ENCODE measurements at regions not wholly inside any gene's neighbourhood (a gene's known extent, or its start where the extent isn't known, plus 50 kb on each side); places are given as distances from the start of the nearest gene placed in this dataset.

DNA sequence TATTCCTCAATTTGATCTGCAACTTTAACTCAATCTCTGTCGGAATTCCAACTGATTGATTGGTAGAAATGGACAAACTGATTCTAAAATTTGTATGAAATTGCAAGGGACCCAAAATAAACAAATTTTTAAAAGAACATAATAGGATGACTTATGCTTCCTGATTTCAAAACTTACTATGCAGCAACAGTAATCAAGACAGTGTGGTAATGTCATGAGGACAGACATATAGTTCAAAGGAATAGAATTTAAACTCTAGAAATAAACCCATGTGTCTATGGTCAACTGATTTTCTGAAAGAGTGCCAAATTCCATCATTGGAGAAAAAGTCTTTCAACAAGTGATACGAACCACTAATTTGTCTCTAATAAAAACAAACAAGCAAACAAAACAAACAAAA is 1320.1 kb upstream of the GJE1 start:
- TF ChIP-seq, protein P1, sequence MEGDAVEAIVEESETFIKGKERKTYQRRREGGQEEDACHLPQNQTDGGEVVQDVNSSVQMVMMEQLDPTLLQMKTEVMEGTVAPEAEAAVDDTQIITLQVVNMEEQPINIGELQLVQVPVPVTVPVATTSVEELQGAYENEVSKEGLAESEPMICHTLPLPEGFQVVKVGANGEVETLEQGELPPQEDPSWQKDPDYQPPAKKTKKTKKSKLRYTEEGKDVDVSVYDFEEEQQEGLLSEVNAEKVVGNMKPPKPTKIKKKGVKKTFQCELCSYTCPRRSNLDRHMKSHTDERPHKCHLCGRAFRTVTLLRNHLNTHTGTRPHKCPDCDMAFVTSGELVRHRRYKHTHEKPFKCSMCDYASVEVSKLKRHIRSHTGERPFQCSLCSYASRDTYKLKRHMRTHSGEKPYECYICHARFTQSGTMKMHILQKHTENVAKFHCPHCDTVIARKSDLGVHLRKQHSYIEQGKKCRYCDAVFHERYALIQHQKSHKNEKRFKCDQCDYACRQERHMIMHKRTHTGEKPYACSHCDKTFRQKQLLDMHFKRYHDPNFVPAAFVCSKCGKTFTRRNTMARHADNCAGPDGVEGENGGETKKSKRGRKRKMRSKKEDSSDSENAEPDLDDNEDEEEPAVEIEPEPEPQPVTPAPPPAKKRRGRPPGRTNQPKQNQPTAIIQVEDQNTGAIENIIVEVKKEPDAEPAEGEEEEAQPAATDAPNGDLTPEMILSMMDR (IDR thresholded peaks at IDR 0.05; ENCODE audit: control extremely low read depth, extremely low read depth, low read depth, missing control alignments): no peak
- DNase-seq (ENCODE audit: extremely low spot score): no peak
- ChIA-PET CTCF (interaction anchor here (1.2 kb wide), 1 partner anchor 46 kb away, joined by 3 read pairs; no protein-coding TSS in a partner anchor), POLR2A (no interaction called here)

DNA sequence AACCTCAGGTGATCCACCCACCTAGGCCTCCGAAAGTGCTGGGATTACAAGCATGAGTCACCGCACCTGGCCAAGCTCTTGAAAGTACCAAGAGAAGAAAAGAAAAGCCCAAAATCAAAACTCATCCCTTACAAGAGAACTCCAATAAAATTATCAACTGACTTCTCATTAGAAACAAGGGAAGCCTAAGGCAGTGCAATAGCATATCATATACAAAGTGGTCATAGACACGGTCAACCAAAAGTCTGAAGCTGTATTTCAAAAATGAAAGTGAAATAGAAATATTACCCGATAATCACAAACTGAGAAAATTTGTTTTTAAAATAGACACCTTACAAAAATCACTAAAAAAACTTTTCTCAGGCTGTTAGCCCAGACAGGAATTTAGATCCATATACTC is 1321.1 kb upstream of the GJE1 start:
- TF ChIP-seq, protein P1 (IDR thresholded peaks at IDR 0.05; ENCODE audit: control extremely low read depth, extremely low read depth, low read depth, missing control alignments): no peak
- POLR2A ChIA-PET: no interaction called here
- DNase-seq (ENCODE audit: extremely low spot score): no peak
- CTCF ChIA-PET: no interaction called here

DNA sequence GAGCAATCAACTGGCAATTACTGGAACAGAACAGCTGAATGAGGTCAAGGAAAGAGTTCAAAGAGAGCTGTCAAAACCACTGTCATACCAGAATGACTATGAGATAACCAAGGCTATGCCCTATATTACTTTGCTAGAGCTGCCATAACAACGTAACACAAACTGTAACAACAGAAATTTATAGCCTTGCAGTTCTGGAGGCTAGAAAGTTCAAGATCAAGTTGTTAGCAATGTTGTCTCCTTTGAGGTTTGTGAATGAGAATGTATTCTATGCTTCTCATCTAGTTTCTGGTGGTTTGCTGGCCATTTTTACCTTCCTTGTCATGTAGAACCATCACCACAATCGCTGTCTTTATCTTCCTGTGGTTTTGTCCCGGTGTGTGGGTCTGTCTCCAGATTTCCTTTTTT is 1323.0 kb upstream of the GJE1 start:
- peak; percentile 11 for DNase-seq (ENCODE audit: extremely low spot score)
- ChIA-PET CTCF (no interaction called here), POLR2A (no interaction called here)
- TF ChIP-seq, protein P1 (IDR thresholded peaks at IDR 0.05; ENCODE audit: control extremely low read depth, extremely low read depth, low read depth, missing control alignments): no peak

DNA sequence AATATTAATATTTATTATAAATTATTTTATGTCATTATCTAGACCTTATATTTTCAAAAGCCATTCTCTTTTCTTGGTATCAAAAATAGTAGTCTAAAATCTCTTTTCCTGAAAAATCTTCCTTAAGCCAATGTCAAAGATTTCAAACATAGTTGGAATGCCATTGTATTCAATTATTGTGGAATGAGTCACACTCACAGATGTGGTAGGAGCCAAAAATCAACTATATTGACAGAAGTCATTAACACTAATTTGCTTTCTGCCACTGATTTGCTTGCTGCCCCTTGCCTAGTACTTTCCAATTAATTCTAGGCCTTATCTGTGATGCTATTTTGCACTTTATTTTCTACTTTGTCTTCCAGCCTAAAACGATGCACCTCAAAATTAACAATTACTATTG is 1326.3 kb upstream of the GJE1 start:
- ChIA-PET CTCF (no interaction called here), POLR2A (no interaction called here)
- TF ChIP-seq, protein P1 (IDR thresholded peaks at IDR 0.05; ENCODE audit: control extremely low read depth, extremely low read depth, low read depth, missing control alignments): no peak
- DNase-seq (ENCODE audit: extremely low spot score): no peak

DNA sequence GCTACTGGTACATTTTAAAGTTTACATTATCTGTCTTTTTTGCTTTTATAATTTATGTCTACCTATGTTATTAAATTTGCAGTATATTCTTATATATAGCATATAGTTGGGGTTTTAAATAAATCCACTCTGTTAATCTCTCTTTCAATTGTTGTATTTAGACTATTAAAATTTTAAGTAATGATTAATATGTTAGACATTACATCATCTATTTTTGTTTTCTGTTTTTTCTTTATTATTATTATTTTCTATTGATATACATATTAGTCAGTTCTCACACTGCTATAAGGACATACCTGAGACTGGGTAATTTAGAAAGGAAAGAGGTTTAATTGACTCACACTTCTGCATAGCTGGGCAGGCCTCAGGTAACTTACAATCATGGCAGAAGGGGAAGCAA is 1338.2 kb upstream of the GJE1 start:
- POLR2A ChIA-PET: no interaction called here
- CTCF ChIA-PET: no interaction called here
- TF ChIP-seq, protein P1 (IDR thresholded peaks at IDR 0.05; ENCODE audit: control extremely low read depth, extremely low read depth, low read depth, missing control alignments): no peak
- no peak for DNase-seq (ENCODE audit: extremely low spot score)

DNA sequence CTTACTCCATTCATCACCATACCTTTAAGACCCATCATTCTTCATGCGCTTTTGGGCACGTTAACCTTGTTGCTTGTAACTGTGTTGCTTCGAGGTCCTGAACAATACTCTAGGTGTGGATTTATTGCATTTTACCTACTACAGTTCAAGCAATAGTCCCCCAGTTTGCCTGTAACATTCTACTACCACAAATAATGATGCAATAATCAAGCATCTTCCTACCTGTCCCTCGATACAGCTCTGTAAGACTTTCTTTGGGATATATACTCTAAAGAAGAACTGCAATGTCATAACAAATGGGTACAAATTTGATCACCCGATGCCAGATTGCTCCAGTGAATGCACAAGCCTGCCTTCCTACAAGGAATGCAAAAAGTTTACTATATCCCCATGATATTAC is 1342.6 kb upstream of the GJE1 start:
- TF ChIP-seq, protein P1 (IDR thresholded peaks at IDR 0.05; ENCODE audit: control extremely low read depth, extremely low read depth, low read depth, missing control alignments): no peak
- ChIA-PET CTCF (no interaction called here), POLR2A (no interaction called here)
- no peak for DNase-seq (ENCODE audit: extremely low spot score)

DNA sequence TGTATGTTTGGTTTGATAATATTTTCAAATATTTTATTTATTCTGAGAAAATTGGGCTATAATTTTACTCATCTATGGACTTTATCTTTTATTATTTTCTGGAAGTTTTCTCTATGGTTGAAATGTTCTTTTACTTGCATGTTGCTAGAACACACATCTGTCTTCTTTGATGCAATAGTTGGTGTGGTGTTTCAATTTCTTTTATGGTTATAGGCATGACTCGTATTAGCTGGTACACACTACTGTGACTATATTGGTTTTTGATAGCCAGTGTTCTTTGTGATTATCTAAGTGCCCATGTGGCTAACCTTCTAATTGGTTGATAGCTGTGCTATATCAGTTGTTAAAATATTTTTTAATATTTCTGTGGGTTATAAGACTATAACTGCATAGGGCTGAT is 1343.3 kb upstream of the GJE1 start:
- POLR2A ChIA-PET: no interaction called here
- CTCF ChIA-PET: no interaction called here
- no peak for DNase-seq (ENCODE audit: extremely low spot score)
- TF ChIP-seq, protein P1 (IDR thresholded peaks at IDR 0.05; ENCODE audit: control extremely low read depth, extremely low read depth, low read depth, missing control alignments): no peak
